Stimulated activated CD8-positive, alpha-beta memory T cell treated with anti-CD3 and anti-CD28 coated beads, Interleukin-4, amount 100 ng/mL, for 24 hours (primary cell): ENCODE measurements at regions not wholly inside any gene's neighbourhood (a gene's known extent, or its start where the extent isn't known, plus 50 kb on each side); places are given as distances from the start of the nearest gene placed in this dataset.
"Not testable (repeated sequence)": the region's sequence is repeated elsewhere in the genome, so short reads cannot be mapped to it uniquely, and the experiment has no call there.

Experiments used
- DNase-seq: peaks from one replicate; pipeline ENCODE4 v3.0.0-alpha.2; 2020; ENCODE audit warnings: low read depth

GRCh38 chr14:53395267-53395666 lies 242.1 kb upstream of the DDHD1 start:
- DNase-seq: not testable (repeated sequence)

GRCh38 chr14:53391631-53392285 lies 238.6 kb upstream of the DDHD1 start:
- DNase-seq: no peak

GRCh38 chr14:53391156-53391555 lies 238.0 kb upstream of the DDHD1 start:
- DNase-seq: no peak

- DNase-seq: no peak
Observed at GRCh38 chr14:53390008-53390407, 236.9 kb upstream of the DDHD1 start.

- no peak for DNase-seq
Observed at GRCh38 chr14:53389202-53389601, 236.1 kb upstream of the DDHD1 start.

GRCh38 chr14:53386362-53386761 lies 233.2 kb upstream of the DDHD1 start:
- DNase-seq: no peak

- DNase-seq: no peak
Observed at GRCh38 chr14:53384536-53384935, 231.4 kb upstream of the DDHD1 start.

- no peak for DNase-seq
Observed at GRCh38 chr14:53384073-53384472, 230.9 kb upstream of the DDHD1 start.

GRCh38 chr14:53381895-53382294 lies 228.8 kb upstream of the DDHD1 start:
- DNase-seq: no peak

- DNase-seq: no peak
Observed at GRCh38 chr14:53380867-53381225, 227.7 kb upstream of the DDHD1 start.

GRCh38 chr14:53380052-53380866 lies 227.1 kb upstream of the DDHD1 start:
- DNase-seq: no peak

- DNase-seq: no peak
Observed at GRCh38 chr14:53378142-53378541, 225.0 kb upstream of the DDHD1 start.

GRCh38 chr14:53376064-53376463 lies 222.9 kb upstream of the DDHD1 start:
- no peak for DNase-seq

- DNase-seq: no peak
Observed at GRCh38 chr14:53375599-53375998, 222.5 kb upstream of the DDHD1 start.

GRCh38 chr14:53368711-53369201 lies 215.6 kb upstream of the DDHD1 start:
- no peak for DNase-seq

- no peak for DNase-seq
Observed at GRCh38 chr14:53368066-53368465, 214.9 kb upstream of the DDHD1 start.

- no peak for DNase-seq
Observed at GRCh38 chr14:53367644-53368026, 214.5 kb upstream of the DDHD1 start.

GRCh38 chr14:53365486-53366130 lies 212.5 kb upstream of the DDHD1 start:
- DNase-seq: no peak

- not testable (repeated sequence) for DNase-seq
Observed at GRCh38 chr14:53362916-53363315, 209.8 kb upstream of the DDHD1 start.

GRCh38 chr14:53360829-53361228 lies 207.7 kb upstream of the DDHD1 start:
- DNase-seq: no peak

GRCh38 chr14:53358166-53358565 lies 205.0 kb upstream of the DDHD1 start:
- no peak for DNase-seq

- DNase-seq: no peak
Observed at GRCh38 chr14:53356361-53357150, 203.4 kb upstream of the DDHD1 start.
